CD14-positive monocyte (primary cell): ENCODE measurements at regions not wholly inside any gene's neighbourhood (a gene's known extent, or its start where the extent isn't known, plus 50 kb on each side); places are given as distances from the start of the nearest gene placed in this dataset.

Experiments
- DNase-seq, 3 donors: peaks; one replicate each; pipeline ENCODE4 v3.0.0-alpha.2; 2011 to 2022
- H2AFZ ChIP-seq: 2 replicates; pipeline ENCODE4 v1.6.0; 2012; ENCODE audit warnings: mild to moderate bottlenecking, low read depth, low read length, inconsistent platforms; ENCODE audit not compliant: insufficient read depth, poor library complexity, severe bottlenecking
- H3K27ac ChIP-seq, 2 donors: 1 replicate in 1 of 2; 2 replicates in 1 of 2; pipeline ENCODE4 v1.5.1; 2012 to 2013; ENCODE audit warnings: low read length in 2 of 2, control low read depth in 1 of 2, inconsistent platforms in 1 of 2, low read depth in 1 of 2, mild to moderate bottlenecking in 1 of 2
- H3K27me3 ChIP-seq, 2 donors: one replicate each; pipeline versions ENCODE4 v1.6.0 to v1.6.1; 2011 to 2013; ENCODE audit warnings: low read length in 2 of 2; ENCODE audit not compliant: control insufficient read depth in 2 of 2, insufficient read depth in 2 of 2
- H3K36me3 ChIP-seq, 2 donors: replicated peaks in 1 of 2; 1 replicate in 1 of 2; 2 replicates in 1 of 2; pipeline versions ENCODE4 v1.5.1 to v1.6.1; 2012 to 2013; ENCODE audit warnings: low read length in 2 of 2, control low read depth in 1 of 2, inconsistent platforms in 1 of 2, mild to moderate bottlenecking in 1 of 2; ENCODE audit not compliant: insufficient read depth in 2 of 2, control insufficient read depth in 1 of 2
- H3K4me1 ChIP-seq, 2 donors: 1 replicate in 1 of 2; 2 replicates in 1 of 2; pipeline versions ENCODE4 v1.5.1 to v1.6.1; 2012 to 2013; ENCODE audit warnings: low read length in 2 of 2, control low read depth in 1 of 2, inconsistent platforms in 1 of 2, mild to moderate bottlenecking in 1 of 2, moderate library complexity in 1 of 2; ENCODE audit not compliant: insufficient read depth in 2 of 2, control insufficient read depth in 1 of 2
- H3K4me2 ChIP-seq: replicated peaks from 2 replicates; pipeline ENCODE3; 2012; ENCODE audit warnings: low read length, moderate library complexity, mild to moderate bottlenecking; ENCODE audit not compliant: poor library complexity, severe bottlenecking; ENCODE audit errors: extremely low read depth
- H3K4me3 ChIP-seq, 3 experiments: fragments of 200-600 bp in 1 of 3; sonication (generic) in 1 of 3; replicated peaks in 1 of 3; 1 replicate in 2 of 3; 2 replicates in 1 of 3; pipeline ENCODE4 v1.5.1; 2011 to 2013; ENCODE audit warnings: low read length in 3 of 3, mild to moderate bottlenecking in 3 of 3, control low read depth in 2 of 3, low read depth in 2 of 3, inconsistent platforms in 1 of 3, moderate library complexity in 1 of 3
- H3K79me2 ChIP-seq: 2 replicates; pipeline ENCODE4 v1.6.0; 2012; ENCODE audit warnings: mild to moderate bottlenecking, control low read depth, inconsistent platforms, low read length, moderate library complexity; ENCODE audit not compliant: insufficient read depth
- H3K9ac ChIP-seq: 2 replicates; pipeline ENCODE4 v1.6.0; 2017; ENCODE audit warnings: low read length, mild to moderate bottlenecking; ENCODE audit not compliant: insufficient read depth, poor library complexity, severe bottlenecking
- H3K9me3 ChIP-seq, 2 donors: replicated peaks in 1 of 2; 1 replicate in 1 of 2; 2 replicates in 1 of 2; pipeline versions ENCODE4 v1.5.1 to v1.6.1; 2012 to 2013; ENCODE audit warnings: low read length in 2 of 2, control low read depth in 1 of 2; ENCODE audit not compliant: control insufficient read depth in 1 of 2, insufficient read depth in 1 of 2
- H4K20me1 ChIP-seq: 2 replicates; pipeline ENCODE4 v1.6.0; 2012; ENCODE audit warnings: mild to moderate bottlenecking, low read length, control low read depth, moderate library complexity; ENCODE audit not compliant: insufficient read depth
- H3K27ac Mint-ChIP-seq, 7 donors: one replicate each; pipeline ENCODE4 v1.8.0; 2020; ENCODE audit warnings: mild to moderate bottlenecking in 7 of 7, mixed read lengths in 7 of 7, moderate library complexity in 6 of 7, inconsistent platforms in 2 of 7
- H3K27me3 Mint-ChIP-seq, 3 donors: one replicate each; pipeline ENCODE4 v1.8.0; 2021 to 2022; ENCODE audit warnings: low read depth in 3 of 3, mild to moderate bottlenecking in 3 of 3, mixed read lengths in 3 of 3, moderate library complexity in 3 of 3, inconsistent platforms in 1 of 3
- H3K36me3 Mint-ChIP-seq, 2 donors: one replicate each; pipeline ENCODE4 v1.8.0; 2020; ENCODE audit warnings: mixed read lengths in 2 of 2, inconsistent platforms in 1 of 2, mild to moderate bottlenecking in 1 of 2
- H3K4me1 Mint-ChIP-seq: one replicate; pipeline ENCODE4 v1.8.0; 2020; ENCODE audit warnings: mild to moderate bottlenecking, mixed read lengths
- H3K4me3 Mint-ChIP-seq, 2 donors: one replicate each; pipeline ENCODE4 v1.8.0; 2020; ENCODE audit warnings: mild to moderate bottlenecking in 2 of 2, mixed read lengths in 2 of 2, moderate library complexity in 1 of 2
- H3K9me3 Mint-ChIP-seq, 7 donors: one replicate each; pipeline ENCODE4 v1.8.0; 2020 to 2022; ENCODE audit warnings: mixed read lengths in 7 of 7, mild to moderate bottlenecking in 6 of 7, moderate library complexity in 6 of 7, inconsistent platforms in 2 of 7
- WGBS: methylation state at CpG from one replicate; pipeline ENCODE4 v1.1.5; 2013; ENCODE audit warnings: missing lambda C conversion rate; ENCODE audit not compliant: insufficient coverage; 5-methylcytosine and 5-hydroxymethylcytosine counted together
- intact Hi-C, 2 donors: fragments of 100-400 bp; cut with micrococcal nuclease; formaldehyde crosslinking; loops; one replicate each; pipeline versions ENCODE4 v1.15.0 to v1.15.1; 2023
- TF ChIP-seq, protein P1 (sequence below): fragments of 200-600 bp; IDR thresholded peaks from one replicate; pipeline ENCODE4 v1.8.0; 2022; ENCODE audit warnings: antibody characterized with exemption, mild to moderate bottlenecking

DNA sequence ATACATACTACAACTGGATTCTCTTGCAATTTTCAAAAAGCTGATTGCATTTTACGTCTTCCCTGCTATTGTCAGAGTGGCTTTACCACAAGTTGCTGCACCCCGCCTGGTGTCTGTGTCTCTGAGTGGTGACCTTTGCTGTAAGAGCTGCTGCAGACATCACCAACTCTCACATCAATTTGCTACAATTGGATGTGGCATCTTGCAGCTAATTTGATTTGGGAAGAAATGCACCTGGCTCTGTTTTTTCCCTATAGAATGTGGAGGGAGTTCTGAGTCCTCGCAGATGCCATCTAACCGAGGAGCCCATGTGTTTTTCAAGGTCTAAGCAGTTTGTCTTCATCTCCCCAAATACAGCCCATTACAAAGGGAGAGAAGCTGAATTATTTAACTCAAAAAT is 73.8 kb upstream of the PHOX2B start:
- Histone ChIP-seq H3K27me3 (peaks cover 5 to 7% of the 10 kb centered on the region in 2 donors), H3K36me3 (no peaks in the 10 kb centered on the region), H3K4me2 (no peak overlapping the region), H2AFZ (no peak overlapping the region), H3K4me1 (no peaks in the 10 kb centered on the region), H3K9me3 (no peaks in the 10 kb centered on the region), H3K9ac (no peak overlapping the region), H3K27ac (no peak overlapping the region), H4K20me1 (no peaks in the 10 kb centered on the region), H3K4me3 (no peak overlapping the region), H3K79me2 (no peaks in the 10 kb centered on the region)
- TF ChIP-seq, protein P1, sequence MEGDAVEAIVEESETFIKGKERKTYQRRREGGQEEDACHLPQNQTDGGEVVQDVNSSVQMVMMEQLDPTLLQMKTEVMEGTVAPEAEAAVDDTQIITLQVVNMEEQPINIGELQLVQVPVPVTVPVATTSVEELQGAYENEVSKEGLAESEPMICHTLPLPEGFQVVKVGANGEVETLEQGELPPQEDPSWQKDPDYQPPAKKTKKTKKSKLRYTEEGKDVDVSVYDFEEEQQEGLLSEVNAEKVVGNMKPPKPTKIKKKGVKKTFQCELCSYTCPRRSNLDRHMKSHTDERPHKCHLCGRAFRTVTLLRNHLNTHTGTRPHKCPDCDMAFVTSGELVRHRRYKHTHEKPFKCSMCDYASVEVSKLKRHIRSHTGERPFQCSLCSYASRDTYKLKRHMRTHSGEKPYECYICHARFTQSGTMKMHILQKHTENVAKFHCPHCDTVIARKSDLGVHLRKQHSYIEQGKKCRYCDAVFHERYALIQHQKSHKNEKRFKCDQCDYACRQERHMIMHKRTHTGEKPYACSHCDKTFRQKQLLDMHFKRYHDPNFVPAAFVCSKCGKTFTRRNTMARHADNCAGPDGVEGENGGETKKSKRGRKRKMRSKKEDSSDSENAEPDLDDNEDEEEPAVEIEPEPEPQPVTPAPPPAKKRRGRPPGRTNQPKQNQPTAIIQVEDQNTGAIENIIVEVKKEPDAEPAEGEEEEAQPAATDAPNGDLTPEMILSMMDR: no peak
- no peak for DNase-seq
- Mint-ChIP-seq H3K27ac (no peak overlapping the region), H3K36me3 (no peaks in the 10 kb centered on the region), H3K4me3 (no peak overlapping the region), H3K9me3 (peaks cover 0 to 6% (median 0%) of the 10 kb centered on the region in 7 donors), H3K27me3 (peaks cover 7 to 18% (median 13%) of the 10 kb centered on the region in 3 donors), H3K4me1 (no peaks in the 10 kb centered on the region)
- WGBS: no CpG with 5 or more reads among the region's 4 CpGs
- intact Hi-C loops: no loop called here

DNA sequence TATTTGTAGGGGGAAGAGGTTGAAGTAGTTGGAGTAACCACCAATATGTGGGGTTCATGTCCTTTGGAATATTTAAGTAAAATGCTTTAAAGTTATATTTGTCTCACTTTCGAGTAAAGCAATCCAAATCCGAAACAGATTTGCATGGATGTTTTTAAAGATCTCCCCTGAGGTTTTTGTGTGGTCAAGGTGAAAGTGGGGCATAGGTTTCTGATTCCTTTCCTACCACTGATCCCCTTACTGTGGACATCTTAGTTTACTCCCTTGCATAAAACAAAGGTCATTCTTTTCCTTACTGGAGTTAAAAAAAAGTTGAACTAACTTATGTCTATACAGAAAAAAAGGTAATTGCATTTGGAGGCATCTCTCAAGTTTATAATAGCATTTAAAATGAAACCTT is 71.9 kb upstream of the PHOX2B start:
- H3K27ac ChIP-seq: no peak overlapping the region
- H3K9ac ChIP-seq: no peak overlapping the region

More for the DNA sequence above, 71.9 kb upstream of the PHOX2B start:
- Histone ChIP-seq H3K79me2 (no peaks in the 10 kb centered on the region), H4K20me1 (no peaks in the 10 kb centered on the region), H3K4me2 (no peak overlapping the region), H3K27me3 (peaks cover 5 to 7% of the 10 kb centered on the region in 2 donors), H3K4me3 (no peak overlapping the region), H2AFZ (no peak overlapping the region), H3K4me1 (no peaks in the 10 kb centered on the region), H3K9me3 (no peaks in the 10 kb centered on the region), H3K36me3 (no peaks in the 10 kb centered on the region)
- WGBS: no CpG with 5 or more reads among the region's 2 CpGs
- peaks cover 0 to 4% (median 0%) of the 10 kb centered on the region in 7 donors for H3K9me3 Mint-ChIP-seq
- TF ChIP-seq, protein P1: no peak
- peaks cover 5 to 11% (median 6%) of the 10 kb centered on the region in 3 donors for H3K27me3 Mint-ChIP-seq
- intact Hi-C loops: no loop called here
- H3K4me3 Mint-ChIP-seq: no peak overlapping the region
- no peak for DNase-seq
- no peaks in the 10 kb centered on the region for H3K4me1 Mint-ChIP-seq
- no peaks in the 10 kb centered on the region for H3K36me3 Mint-ChIP-seq
- no peak overlapping the region for H3K27ac Mint-ChIP-seq
